GM18907 (cell line): ENCODE measurements at regions not wholly inside any gene's neighbourhood (a gene's known extent, or its start where the extent isn't known, plus 50 kb on each side); places are given as distances from the start of the nearest gene placed in this dataset.

Source experiments
- ATAC-seq: cut with Tn5 transposase; IDR thresholded peaks from one replicate; pipeline ENCODE4 v1.9.1; 2021; ENCODE audit warnings: mild to moderate bottlenecking, moderate library complexity; ENCODE audit not compliant: unreplicated experiment

DNA sequence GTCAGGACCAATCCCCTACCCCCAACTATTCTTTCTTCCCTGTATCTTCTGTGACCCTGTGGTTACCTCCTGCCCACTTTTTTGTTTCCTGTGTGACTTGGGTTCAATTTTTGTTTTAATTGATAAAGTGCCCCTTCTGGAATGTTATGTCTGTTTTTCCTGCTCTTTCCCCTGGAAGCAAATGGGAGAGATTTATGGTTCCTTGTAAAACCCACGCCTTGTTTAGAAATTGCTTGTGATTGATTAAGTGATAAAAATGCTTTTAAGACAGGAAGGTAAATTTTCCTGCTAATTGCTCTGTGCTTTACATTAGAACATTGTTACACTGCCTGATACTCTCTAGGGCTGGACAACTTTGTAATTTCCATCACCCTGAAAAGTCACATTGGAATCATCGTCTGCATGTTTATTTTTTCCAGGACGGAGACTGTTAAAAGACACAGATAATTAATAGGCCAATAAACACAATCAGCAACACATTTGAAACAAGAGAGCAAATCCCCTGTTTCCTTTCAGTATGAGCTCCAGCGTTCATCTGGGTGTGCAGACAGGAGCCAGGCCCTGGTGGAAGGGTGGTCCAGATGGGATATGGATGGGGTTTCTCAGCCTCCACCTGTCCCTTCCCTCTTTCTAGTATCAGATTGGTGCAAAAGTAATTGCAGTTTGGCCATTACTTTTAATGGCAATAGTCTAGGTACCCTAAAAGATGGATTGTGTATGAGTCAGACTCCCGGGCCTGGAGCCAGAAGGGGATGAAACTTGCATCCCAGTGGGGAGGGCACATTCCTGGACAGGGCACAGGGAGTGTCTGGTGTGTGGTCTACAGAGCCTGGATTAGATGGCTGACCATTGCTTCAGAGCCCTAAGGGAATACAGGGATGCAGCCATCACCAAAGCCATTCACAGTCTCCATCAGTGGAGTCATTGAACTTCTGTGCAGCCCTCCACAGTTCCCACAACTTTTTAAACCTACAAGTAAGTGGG, 58.1 kb upstream of the AGBL1 start:
- ATAC-seq: no peak

DNA sequence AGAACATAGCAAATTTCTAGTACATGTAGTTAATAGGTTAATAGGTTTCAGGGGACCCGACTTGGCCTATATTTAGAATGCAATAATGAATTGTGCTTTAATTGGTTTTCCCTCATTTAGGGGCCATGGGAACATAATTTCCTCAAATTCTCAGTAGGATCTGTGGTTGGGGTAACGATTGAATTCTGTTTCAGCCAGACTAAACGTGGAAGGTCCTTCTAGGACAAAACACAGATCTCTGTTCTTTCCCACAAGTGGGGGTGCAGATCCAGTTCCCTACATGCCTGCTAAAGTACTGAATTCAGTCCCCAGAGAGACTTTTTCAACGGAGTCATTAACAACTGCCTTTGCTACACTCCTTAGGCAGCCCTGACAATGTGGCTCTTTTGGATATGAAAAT, 50.7 kb upstream of the AGBL1 start:
- ATAC-seq: no peak
